ENCODE measurements at regions not wholly inside any gene's neighbourhood (a gene's known extent, or its start where the extent isn't known, plus 50 kb on each side); places are given as distances from the start of the nearest gene placed in this dataset.

GRCh38 chr6:20036141-20036677 lies 176.1 kb downstream of the MBOAT1 start:
- ATAC-seq (replicated peaks in 1 of 2), result no peak
- Mint-ChIP-seq H3K36me3 (ENCODE audit: insufficient read depth in 2 of 2) (peaks cover 0 to 2% of the 10 kb centered on the region in 2 donors), H3K4me3 (no peak overlapping the region), H3K4me1 (ENCODE audit: low read depth) (no peaks in the 10 kb centered on the region), H3K9me3 (peaks cover 0 to 3% of the 10 kb centered on the region in 2 donors), H3K27ac (no peak overlapping the region), H3K27me3 (ENCODE audit: low read depth) (peaks cover 30% of the 10 kb centered on the region)
- no peak for DNase-seq

- H3K4me3 Mint-ChIP-seq, result no peak overlapping the region
- no peaks in the 10 kb centered on the region for H3K9me3 Mint-ChIP-seq
- H3K27me3 Mint-ChIP-seq (ENCODE audit: low read depth), result peaks cover 23% of the 10 kb centered on the region
- ATAC-seq (replicated peaks in 1 of 2), result peak in 1 of 2 donors; percentile 58
- DNase-seq, result no peak
- H3K36me3 Mint-ChIP-seq (ENCODE audit: insufficient read depth in 2 of 2), result no peaks in the 10 kb centered on the region
- no peak overlapping the region for H3K27ac Mint-ChIP-seq
- H3K4me1 Mint-ChIP-seq (ENCODE audit: low read depth), result no peaks in the 10 kb centered on the region
Measured at GRCh38 chr6:20038410-20039204, 173.7 kb downstream of the MBOAT1 start.

- no peak overlapping the region for H3K4me3 Mint-ChIP-seq
- ATAC-seq (replicated peaks in 1 of 2) (no peak), DNase-seq (no peak)
- no peaks in the 10 kb centered on the region for H3K4me1 Mint-ChIP-seq (ENCODE audit: low read depth)
- H3K36me3 Mint-ChIP-seq (ENCODE audit: insufficient read depth in 2 of 2), result no peaks in the 10 kb centered on the region
- H3K9me3 Mint-ChIP-seq, result no peaks in the 10 kb centered on the region
- no peaks in the 10 kb centered on the region for H3K27me3 Mint-ChIP-seq (ENCODE audit: low read depth)
- H3K27ac Mint-ChIP-seq, result no peak overlapping the region
Measured at GRCh38 chr6:20044883-20045282, 167.4 kb downstream of the MBOAT1 start.

Data from activated T-cell treated with anti-CD3 and anti-CD28 coated beads, Interleukin-2, amount 50 U/mL, for 72 hours (primary cell).